Left lung (tissue), 4 donors: ENCODE measurements at regions not wholly inside any gene's neighbourhood (a gene's known extent, or its start where the extent isn't known, plus 50 kb on each side); places are given as distances from the start of the nearest gene placed in this dataset.

Source experiments
- ATAC-seq: fragments of 200-7000 bp; cut with Tn5 transposase; one replicate; pipeline ENCODE4 v1.9.1; 2020; ENCODE audit warnings: moderate library complexity
- DNase-seq, 4 donors: peaks; one replicate each; pipeline ENCODE4 v3.0.0-alpha.2; 2013 to 2020
- H3K27ac ChIP-seq, 2 donors: fragments of 200-600 bp; sonication (generic) in 1 of 2; one replicate each; pipeline versions ENCODE4 v1.5.0 to v1.8.0; 2020 to 2021
- H3K27me3 ChIP-seq, 2 donors: fragments of 200-600 bp; sonication (generic) in 1 of 2; one replicate each; pipeline versions ENCODE4 v1.5.0 to v1.8.0; 2020 to 2021
- H3K36me3 ChIP-seq, 2 donors: fragments of 200-600 bp; sonication (generic) in 1 of 2; one replicate each; pipeline versions ENCODE4 v1.5.0 to v1.8.0; 2020 to 2021
- H3K4me1 ChIP-seq, 2 donors: fragments of 200-600 bp; one replicate each; pipeline ENCODE4 v1.8.0; 2021
- H3K4me3 ChIP-seq, 2 donors: fragments of 200-600 bp; sonication (generic) in 1 of 2; one replicate each; pipeline versions ENCODE4 v1.5.0 to v1.8.0; 2020 to 2021; ENCODE audit warnings: mild to moderate bottlenecking in 1 of 2
- H3K9me3 ChIP-seq, 2 donors: fragments of 200-600 bp; sonication (generic) in 1 of 2; one replicate each; pipeline versions ENCODE4 v1.5.0 to v1.8.0; 2020 to 2021
- intact Hi-C, 2 donors: fragments of 100-400 bp; cut with DNase I; formaldehyde crosslinking; loops; one replicate each; pipeline versions ENCODE4 v1.11.2 to v1.14.2; 2022
- TF ChIP-seq, protein P1 (sequence below), 2 donors: fragments of 200-600 bp; sonication (generic) in 1 of 2; IDR thresholded peaks; one replicate each; pipeline versions ENCODE4 v1.5.0 to v1.8.0; 2021; ENCODE audit warnings: antibody characterized with exemption in 2 of 2
- donor health status: DM: no; HTN: yes; CAD: no.
- donor health status: DM: no; HTN: no; CAD: no.

- H3K4me1 ChIP-seq, result no peaks in the 10 kb centered on the region
- DNase-seq (no peak), ATAC-seq (no peak)
- no peaks in the 10 kb centered on the region for H3K36me3 ChIP-seq
- no peak overlapping the region for H3K4me3 ChIP-seq
- intact Hi-C loops, result no loop called here
- H3K9me3 ChIP-seq, result peaks cover 0 to 2% of the 10 kb centered on the region in 2 donors
- H3K27ac ChIP-seq, result no peak overlapping the region
- TF ChIP-seq, protein P1, sequence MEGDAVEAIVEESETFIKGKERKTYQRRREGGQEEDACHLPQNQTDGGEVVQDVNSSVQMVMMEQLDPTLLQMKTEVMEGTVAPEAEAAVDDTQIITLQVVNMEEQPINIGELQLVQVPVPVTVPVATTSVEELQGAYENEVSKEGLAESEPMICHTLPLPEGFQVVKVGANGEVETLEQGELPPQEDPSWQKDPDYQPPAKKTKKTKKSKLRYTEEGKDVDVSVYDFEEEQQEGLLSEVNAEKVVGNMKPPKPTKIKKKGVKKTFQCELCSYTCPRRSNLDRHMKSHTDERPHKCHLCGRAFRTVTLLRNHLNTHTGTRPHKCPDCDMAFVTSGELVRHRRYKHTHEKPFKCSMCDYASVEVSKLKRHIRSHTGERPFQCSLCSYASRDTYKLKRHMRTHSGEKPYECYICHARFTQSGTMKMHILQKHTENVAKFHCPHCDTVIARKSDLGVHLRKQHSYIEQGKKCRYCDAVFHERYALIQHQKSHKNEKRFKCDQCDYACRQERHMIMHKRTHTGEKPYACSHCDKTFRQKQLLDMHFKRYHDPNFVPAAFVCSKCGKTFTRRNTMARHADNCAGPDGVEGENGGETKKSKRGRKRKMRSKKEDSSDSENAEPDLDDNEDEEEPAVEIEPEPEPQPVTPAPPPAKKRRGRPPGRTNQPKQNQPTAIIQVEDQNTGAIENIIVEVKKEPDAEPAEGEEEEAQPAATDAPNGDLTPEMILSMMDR (IDR thresholded peaks at IDR 0.05), result no peak
- H3K27me3 ChIP-seq, result no peaks in the 10 kb centered on the region
These were observed 255.7 kb upstream of the KLHL1 start for GRCh38 chr13:70363991-70364390.

GRCh38 chr13:70362820-70363570 lies 254.7 kb upstream of the KLHL1 start:
- H3K4me1 ChIP-seq, result no peaks in the 10 kb centered on the region
- no peak overlapping the region for H3K27ac ChIP-seq
- no peaks in the 10 kb centered on the region for H3K27me3 ChIP-seq
- H3K9me3 ChIP-seq, result peaks cover 0 to 2% of the 10 kb centered on the region in 2 donors
- no peaks in the 10 kb centered on the region for H3K36me3 ChIP-seq
- ATAC-seq (no peak), DNase-seq (no peak)
- H3K4me3 ChIP-seq, result no peak overlapping the region
- TF ChIP-seq, protein P1 (IDR thresholded peaks at IDR 0.05), result no peak
- intact Hi-C loops, result no loop called here

- no peaks in the 10 kb centered on the region for H3K4me1 ChIP-seq
- no peak overlapping the region for H3K4me3 ChIP-seq
- H3K27me3 ChIP-seq, result no peaks in the 10 kb centered on the region
- H3K36me3 ChIP-seq, result no peaks in the 10 kb centered on the region
- intact Hi-C loops, result no loop called here
- H3K9me3 ChIP-seq, result no peaks in the 10 kb centered on the region
- TF ChIP-seq, protein P1 (IDR thresholded peaks at IDR 0.05), result no peak
- no peak overlapping the region for H3K27ac ChIP-seq
- DNase-seq, result no peak
- no peak for ATAC-seq
These were observed 248.8 kb upstream of the KLHL1 start for GRCh38 chr13:70357031-70357430.

GRCh38 chr13:70353096-70353495 lies 244.8 kb upstream of the KLHL1 start:
- Histone ChIP-seq H3K4me1 (no peaks in the 10 kb centered on the region), H3K9me3 (no peaks in the 10 kb centered on the region), H3K4me3 (no peak overlapping the region), H3K27me3 (no peaks in the 10 kb centered on the region), H3K36me3 (no peaks in the 10 kb centered on the region), H3K27ac (no peak overlapping the region)
- ATAC-seq (no peak), DNase-seq (no peak)
- intact Hi-C loops, result no loop called here
- TF ChIP-seq, protein P1 (IDR thresholded peaks at IDR 0.05), result no peak

GRCh38 chr13:70347947-70348620 lies 239.8 kb upstream of the KLHL1 start:
- H3K9me3 ChIP-seq, result no peaks in the 10 kb centered on the region
- H3K4me1 ChIP-seq, result no peaks in the 10 kb centered on the region
- ATAC-seq (no peak), DNase-seq (no peak)
- no peaks in the 10 kb centered on the region for H3K27me3 ChIP-seq
- TF ChIP-seq, protein P1 (IDR thresholded peaks at IDR 0.05), result no peak
- no peak overlapping the region for H3K4me3 ChIP-seq
- no peak overlapping the region for H3K27ac ChIP-seq
- intact Hi-C loops, result no loop called here
- no peaks in the 10 kb centered on the region for H3K36me3 ChIP-seq
